GM23248 (cell line): ENCODE measurements at regions not wholly inside any gene's neighbourhood (a gene's known extent, or its start where the extent isn't known, plus 50 kb on each side); places are given as distances from the start of the nearest gene placed in this dataset.

ENCODE experiments used
- EZH2 ChIP-seq: fragments of 200-600 bp; sonication (generic); IDR thresholded peaks from 2 replicates; pipeline ENCODE4 v1.6.1; 2018; ENCODE audit warnings: antibody characterized with exemption, mild to moderate bottlenecking; ENCODE audit not compliant: insufficient read depth, poor library complexity, severe bottlenecking
- EZH2phosphoT487 ChIP-seq: fragments of 200-600 bp; sonication (generic); IDR thresholded peaks from 2 replicates; pipeline ENCODE4 v1.6.1; 2018; ENCODE audit warnings: antibody characterized with exemption, moderate library complexity, mild to moderate bottlenecking, low read depth; ENCODE audit not compliant: insufficient read depth

GRCh38 chr2:193542762-193543161 lies 1348.0 kb upstream of the TMEFF2 start:
- no peak for TF ChIP-seq EZH2
- TF ChIP-seq EZH2phosphoT487: no peak
